M059J (cell line): ENCODE measurements at regions not wholly inside any gene's neighbourhood (a gene's known extent, or its start where the extent isn't known, plus 50 kb on each side); places are given as distances from the start of the nearest gene placed in this dataset.
"Not testable (repeated sequence)": the region's sequence is repeated elsewhere in the genome, so short reads cannot be mapped to it uniquely, and the experiment has no call there.

Experiments used
- DNase-seq: peaks from one replicate; pipeline ENCODE4 v3.0.0-alpha.2; 2012; ENCODE audit warnings: low read depth

DNA sequence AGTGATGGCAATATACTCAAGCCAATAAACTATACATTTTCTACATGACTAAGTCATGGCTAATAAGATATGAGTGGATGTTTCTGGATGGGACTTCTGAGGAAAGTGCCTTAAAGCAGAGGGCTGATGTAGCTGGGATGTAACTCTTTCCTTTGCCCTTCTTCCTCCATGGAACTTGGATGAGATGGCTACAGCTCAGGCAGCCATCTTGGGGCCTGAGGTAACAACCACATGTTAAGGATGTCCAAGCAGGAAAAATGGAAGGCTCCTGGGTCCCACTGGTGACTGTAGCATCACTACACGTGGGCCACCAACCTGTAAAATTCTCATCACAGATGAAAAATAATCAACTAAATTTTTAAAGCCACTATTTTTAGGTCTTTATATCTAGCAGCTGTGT lies 54.4 kb upstream of the GRIP1 start:
- no peak for DNase-seq

DNA sequence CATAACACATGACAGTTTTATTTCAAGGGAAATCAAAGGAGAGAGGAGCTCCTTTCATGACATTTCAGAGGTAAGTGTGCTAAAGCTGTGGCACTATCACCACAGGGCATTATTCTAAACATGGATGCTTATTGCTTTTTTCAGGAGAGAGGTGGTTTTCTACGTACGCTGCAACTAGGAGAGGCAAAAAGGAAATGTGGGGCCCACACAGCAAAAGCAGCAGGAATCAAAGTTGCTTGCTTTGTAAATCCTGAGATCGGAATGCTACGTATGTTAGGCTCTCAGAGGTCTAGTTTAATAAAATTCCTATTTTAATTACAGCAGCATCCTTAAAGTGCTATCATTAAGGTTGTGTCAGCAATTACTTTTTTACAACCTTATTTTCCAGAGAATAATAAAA lies 55.0 kb upstream of the GRIP1 start:
- no peak for DNase-seq

DNA sequence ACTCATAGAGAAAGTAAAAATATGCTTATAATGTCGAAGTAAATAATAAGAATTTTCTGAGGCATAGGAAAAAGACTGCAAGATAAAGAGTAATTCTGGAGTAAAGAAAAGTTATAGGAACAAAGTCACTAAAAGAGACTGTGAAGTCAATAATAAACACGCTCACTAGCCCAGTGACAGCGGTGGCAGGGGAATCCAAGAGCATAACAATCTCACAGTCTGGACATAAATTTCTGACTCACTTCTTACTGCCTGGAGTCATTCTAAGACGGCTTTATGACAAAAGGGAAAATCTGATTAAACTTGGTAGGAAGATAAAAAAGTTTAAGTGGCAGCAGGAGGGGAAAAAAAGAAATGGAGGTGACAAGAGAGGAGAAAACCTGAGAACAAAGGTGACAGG lies 56.4 kb upstream of the GRIP1 start:
- DNase-seq = peak; percentile 5

DNA sequence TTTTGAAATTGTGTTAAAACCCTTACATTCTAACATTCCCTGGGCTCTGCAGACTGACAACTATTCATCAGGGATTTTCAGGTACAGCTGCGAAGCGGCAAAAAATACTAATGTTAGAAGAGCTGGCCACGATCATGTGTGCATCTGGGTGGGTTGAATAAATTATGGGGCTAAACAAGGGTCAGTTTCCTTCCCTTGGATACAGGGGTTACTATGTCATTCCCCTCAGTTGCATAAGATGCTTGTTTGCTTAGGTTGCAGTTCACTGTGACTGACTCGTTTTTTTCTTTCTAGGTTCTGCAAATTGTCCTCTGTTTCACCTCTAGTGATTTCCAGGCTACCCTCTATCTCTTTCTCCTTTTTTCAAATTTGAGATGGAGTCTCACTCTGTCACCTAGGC lies 58.1 kb upstream of the GRIP1 start:
- DNase-seq = no peak

DNA sequence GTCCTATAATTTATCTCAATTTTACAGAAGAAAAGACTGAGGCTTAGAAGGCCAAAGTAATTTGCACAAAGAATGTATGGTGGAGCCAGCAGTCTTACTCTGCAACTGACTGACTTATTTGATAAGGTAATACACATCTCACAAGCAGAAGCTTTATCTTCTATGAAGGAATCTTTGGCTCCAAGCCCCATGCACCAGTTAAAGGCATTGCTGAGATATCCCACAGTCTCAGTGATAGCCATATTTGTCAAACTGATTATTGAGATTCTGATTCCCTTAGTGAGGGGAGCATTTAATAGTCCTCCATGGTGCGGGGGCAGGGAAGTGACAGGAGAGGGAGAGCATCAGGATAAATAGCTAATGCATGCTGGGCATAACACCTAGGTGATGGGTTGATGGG lies 60.4 kb upstream of the GRIP1 start:
- no peak for DNase-seq

DNA sequence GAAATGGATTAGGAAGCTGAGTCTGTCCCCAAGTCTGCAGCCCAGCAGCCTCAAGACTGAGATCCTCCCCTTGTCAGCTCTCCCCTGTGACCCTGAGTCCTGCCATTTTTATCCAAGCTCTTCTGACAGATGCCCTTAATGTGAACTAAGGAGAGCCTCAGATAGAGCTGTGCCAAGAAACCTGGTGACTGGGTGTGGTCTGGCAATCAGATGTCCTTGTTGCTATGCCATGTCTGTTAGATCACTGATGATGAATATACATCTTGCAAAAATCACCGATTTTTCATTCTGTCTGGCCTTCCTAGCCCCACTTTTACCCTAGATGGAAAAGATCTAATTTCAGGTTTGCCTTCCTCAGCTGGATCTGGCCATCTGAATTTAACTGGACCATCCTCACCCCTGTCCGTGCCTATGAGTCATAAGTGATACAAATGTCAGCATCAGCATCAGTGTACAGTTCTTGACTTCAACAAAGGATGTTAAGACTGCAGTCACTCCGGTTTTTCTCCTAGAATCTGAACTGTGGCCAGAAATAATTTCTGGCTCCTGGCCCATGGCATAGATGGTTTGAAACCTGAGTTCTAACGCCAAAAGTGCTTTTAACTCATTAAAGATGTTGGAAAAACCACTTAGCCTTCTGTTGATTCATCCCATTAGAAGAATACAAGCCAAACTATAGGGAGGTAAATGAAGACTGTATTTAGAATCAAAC lies 61.2 kb upstream of the GRIP1 start:
- no peak for DNase-seq

DNA sequence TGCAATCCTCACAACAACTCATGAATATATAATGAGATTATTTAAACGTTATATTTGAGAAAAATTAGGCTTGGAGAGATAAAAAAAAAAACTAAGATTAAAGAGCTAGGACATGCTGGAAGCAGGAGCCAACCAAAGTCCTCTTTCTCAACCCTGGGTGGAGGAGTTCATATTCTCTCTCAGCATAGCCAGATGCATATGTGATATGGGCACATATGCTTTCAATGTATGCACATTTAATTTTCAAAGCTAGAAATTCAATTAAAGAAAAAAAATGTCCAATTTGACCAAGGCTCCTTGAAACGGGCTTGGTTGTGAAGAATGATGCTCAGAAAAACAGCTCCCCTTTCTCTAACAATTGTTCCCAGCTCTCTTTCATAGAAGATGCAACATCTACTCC lies 61.9 kb upstream of the GRIP1 start:
- no peak for DNase-seq

DNA sequence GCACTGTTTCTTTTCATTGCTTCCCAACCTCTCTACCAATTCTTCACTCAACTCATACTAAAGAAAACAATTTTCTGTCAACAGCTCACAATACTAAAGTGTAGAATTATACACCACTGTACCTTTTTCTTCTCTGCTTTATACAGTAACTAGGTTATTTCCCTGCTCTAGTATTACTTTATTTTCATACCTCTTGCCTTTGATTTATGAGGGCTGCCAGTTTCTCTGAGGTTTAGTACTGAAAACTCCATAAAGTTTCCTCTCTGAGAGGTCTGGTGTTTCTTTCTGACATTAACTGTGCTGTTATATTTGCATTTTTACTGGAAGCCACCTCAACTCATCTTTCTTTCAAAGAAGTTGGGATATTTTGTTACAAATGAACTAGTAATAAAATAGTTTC lies 63.0 kb upstream of the GRIP1 start:
- no peak for DNase-seq

DNA sequence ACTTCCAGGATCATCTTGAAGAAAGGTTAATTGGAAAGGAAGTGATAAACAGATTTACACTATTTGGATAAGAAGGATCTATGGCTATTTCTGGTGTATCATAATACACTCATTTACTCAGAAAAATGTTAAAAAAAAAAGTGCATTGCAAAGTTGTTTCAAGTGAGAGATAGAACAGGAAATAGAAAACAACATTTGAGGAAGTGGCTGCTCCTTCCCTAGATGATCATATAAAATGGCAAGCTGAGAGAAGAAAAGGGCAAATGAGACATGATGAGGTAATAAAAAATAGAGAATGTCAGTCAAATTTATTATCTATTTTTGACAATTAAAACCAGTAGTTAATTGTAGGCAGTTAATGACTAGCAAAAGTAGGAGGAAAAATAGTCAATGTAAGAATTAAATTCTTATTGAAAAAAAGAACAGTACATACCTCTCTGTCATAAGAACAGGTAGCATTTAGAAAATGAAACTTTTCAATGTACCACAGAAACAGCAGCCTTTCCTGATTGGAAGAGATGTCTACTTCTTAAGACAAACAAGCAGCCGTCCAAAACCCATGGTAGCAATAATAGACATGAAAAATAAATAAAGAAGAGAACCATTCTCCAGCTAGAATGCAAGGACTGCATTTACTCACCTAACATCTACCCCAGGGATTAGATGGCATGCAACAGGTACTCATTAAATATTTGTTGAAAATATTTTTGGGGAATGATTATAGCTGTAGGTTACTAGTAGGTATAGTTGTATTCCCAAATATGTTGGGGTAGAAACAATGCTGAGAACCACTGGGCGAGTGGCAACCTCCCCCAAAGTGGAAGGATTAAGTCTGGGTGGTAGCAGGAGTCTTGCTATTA lies 63.9 kb upstream of the GRIP1 start:
- no peak for DNase-seq

DNA sequence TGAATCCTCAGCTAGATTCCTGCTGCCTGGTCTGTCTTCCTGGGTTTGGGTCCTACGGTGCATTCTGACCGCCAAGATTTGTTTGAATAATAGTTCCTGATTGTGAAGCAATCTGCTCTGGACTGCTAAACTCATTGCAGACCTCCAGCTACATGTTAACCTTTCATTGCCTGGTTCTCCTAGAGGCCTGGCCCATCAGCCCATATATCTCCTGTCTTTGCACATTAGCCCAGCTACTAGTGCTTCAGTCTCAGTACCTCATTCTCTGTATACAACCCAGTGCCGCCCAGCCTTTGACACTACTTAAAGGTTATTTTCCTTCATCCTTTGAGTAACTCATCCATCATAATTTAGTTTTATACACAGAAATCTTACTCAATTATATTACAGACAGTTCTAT lies 65.6 kb upstream of the GRIP1 start:
- DNase-seq = no peak

DNA sequence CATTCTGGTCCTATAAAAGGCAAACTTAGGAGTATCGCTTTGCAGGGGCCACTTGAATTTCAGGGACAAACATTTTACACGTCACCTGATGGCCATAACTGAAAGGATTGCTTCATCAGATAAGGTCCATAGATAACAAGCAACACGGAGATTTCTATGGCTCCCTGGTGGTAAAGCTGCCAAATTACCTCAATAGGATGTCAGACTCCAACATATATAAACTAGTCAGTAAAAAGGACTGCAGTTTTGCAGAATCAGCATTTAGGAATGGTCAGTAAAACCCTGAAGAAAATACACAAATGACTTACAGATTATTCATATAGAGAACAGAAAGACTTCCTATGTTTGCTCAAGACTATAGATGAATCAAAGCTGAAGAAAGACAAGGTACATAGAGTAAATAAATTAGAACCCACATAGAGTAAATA lies 66.1 kb upstream of the GRIP1 start:
- DNase-seq = no peak

DNA sequence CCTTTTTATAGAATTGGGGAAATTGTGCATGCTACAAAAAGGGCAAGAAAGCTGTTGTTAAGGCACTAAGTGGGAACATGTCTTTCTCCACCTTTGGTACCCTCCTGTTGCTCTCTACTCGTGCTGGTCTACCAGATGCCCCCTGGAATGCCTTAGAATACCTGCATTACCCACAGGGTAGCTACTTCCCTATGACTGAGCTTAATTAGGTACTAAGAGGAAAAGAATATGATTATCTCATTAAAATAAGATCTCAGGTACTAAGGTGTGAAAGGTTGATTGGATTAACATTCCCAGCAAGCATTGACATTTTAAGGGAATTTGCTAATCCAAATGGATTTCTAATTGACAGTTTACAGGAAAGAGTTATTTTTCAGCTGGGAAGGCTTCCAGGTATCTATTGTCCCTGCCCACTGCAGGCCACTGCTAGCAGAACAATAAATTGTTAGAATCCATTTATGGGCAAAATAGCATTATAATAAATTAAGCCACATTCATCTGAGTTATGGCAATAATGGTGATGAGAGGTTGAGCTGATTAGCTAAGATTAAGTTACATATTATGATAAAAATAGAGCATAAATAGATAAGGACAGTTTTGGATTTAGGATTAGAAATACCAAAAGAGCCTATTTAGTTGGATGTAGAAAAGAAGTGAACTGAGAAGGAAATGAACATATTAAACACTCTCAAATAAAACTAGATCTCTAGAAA lies 67.8 kb upstream of the GRIP1 start:
- no peak for DNase-seq

DNA sequence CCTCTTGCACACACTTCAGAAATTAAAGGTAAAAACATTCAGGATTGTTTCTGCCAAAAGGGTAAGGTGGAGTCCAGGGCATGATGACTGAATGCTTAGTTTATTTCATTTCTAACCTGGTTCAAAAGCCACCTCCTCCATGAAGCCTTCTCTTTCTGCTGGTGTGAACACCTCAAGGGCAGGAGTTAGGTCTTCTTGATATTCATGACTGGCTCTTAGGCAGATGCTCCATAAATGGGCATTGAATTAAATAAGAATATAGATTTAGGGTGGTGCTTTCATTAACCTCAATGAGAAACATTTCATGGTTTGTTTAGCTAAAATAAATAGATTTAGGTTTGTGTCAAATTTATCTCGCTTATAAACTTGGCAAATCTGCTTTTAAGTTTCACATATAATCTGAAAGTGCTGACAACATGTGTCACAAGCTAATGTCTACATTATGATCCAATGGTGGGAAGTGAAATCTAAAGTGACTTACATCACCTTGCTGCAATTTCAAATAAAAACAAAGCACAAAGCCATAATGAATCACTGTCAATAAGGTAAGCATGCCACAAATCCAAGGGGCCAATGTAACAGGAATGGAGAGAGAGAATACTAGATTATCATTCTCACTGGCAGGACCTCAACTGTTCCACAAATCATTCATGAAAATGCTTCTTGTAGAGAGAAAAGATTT lies 72.7 kb upstream of the GRIP1 start:
- no peak for DNase-seq

DNA sequence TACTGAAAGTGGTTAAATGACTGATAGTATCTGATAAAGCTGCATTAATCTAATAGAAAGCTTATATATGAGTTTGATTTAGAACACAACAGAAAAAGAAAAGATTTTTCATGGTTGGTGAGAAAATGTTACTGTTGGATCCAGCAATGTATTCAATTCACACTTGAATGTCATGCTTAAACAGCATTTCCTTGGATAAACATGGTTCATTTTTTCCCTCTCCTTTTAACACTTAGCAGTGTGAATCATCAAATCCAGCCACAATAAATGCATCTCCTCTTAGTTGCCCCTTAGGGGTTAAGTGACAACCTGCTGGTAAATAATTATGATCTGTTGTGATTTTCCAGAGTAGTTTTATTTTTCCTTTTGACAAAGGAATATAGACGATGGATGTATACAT lies 74.9 kb upstream of the GRIP1 start:
- DNase-seq = no peak

DNA sequence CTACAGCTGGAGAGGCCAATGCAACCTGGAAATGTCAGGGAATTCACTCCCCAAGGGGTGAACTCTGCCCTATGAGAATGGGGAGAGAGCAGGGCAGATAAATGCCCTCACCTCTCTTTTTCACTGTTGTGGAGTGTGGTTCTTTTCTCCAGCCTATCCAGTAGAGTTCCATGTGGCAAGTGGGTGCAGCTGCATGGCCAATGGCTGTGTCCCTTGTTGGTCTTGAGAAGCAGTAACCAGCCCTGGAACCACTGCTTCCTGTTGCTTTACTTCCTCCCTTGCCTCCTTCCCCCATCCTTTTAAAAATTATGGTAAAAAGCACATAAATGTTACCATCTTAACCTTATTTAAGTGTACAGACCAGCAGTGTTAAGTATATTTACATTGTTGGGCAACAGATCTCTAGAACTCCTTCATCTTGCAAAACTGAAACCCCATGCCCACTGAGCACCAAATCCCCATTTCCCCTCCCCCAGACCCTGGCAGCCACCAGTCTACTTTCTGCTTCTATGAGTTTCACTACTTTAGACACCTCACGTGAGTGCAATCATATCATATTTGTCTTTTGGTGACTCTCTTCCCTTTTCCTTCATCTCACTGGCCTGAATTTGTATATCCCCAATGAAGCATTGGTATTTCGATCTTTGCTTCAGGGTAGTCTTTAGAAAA lies 77.0 kb upstream of the GRIP1 start:
- DNase-seq = no peak

DNA sequence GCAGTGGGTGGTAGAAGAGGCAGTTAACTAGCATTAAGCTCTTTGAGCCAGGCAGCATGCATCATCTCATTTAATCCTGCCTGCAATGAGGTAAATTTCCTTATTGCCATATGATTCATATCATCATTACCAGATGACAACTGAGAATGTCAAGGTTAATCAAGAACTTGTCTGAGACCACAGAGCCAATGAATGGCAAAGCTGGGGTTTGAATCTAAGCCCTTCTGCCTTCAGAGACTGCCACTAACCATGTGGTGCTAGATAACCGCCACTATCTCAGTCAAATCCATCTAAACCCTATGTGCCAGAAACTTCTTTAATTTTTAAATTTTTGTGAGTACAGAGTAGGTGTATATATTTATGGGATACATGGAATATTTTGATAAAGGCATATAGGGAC lies 77.8 kb upstream of the GRIP1 start:
- no peak for DNase-seq

DNA sequence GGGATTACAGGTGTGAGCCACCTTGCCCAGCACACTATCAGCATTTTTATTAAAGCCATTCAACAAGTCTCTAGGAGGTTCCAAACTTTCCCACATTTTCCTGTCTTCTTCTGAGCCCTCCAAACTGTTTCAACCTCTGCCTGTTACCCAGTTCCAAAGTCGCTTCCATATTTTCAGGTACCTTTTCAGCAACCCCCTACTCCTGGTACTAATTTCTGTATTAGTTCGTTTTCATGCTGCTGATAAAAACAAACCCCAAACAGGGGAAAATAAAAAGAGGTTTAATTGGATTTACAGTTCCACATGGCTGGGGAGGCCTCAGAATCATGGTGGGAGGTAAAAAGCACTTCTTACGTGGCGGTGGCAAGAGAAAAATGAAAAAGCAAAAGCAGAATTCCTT lies 81.2 kb upstream of the GRIP1 start:
- not testable (repeated sequence) for DNase-seq

DNA sequence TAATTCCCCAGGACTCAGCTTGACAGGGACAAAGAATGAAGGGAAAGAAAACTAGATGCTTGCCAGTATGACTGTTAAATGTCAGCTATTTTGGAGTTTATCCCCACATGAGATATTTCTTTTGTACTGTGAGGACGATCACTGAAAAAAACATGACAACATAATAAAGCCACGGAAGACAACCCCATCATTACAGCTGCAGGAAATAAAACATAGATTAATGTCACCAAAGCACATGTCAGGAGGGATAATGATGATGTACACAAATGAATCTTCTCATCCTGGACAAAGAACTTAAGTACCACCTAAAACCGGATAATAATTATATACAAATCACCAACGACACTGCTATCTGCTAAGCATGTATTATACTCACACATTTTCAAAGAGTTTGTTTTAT lies 84.6 kb upstream of the GRIP1 start:
- no peak for DNase-seq

DNA sequence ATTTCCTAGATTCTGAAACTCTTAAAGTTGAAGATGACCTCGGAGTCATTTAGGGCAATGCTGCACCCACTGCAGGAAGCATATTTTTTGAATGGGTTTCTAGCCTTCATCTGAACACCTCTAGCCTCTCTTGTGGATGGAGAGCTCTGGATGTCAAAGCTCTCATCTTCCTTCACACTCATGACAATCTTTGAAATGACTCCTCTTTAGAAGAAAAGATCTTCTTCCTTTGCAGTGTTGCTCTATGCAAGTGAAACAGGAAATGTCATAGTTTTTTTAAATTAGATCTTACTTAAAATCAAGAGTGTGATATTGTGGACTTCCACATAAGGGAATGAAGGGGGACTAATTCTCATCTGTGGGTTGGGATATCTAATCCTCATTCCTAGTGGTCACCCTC lies 86.3 kb upstream of the GRIP1 start:
- no peak for DNase-seq

DNA sequence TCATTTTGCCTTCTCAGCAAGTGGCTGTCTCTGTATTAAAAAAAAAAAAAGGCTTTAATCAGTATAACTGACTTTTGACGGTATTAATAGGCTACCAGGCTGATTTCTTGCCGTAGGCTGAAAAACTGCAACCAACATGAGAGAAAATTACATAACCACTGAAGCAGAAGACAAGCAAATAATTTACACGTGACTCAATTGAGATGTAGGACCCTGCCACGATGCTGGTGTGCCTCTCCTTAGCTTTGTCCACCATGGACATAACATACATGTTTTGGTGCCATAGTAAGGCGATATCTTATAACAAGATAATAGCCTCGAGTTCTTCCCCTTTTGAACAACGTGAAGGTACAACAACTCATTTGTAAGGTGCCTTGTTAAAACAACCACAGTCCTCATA lies 88.7 kb upstream of the GRIP1 start:
- no peak for DNase-seq

DNA sequence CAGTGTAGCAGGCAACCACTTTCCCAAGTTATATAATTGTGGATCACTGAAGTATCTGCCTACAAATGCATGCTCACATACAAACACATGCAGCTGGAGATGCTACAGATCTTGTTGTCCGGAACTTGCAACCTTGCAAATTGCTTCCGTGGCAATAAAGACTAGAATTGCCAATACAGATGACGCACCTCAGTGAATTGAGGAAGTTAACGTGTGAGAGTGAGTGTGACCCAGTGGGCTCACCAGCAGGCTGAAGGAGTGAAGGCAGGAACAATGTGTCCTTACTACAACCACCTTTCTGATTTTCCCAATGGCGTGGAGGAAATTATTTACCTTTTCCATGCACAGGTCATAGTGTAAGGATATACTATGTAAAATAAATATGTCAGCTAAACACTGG lies 89.4 kb upstream of the GRIP1 start:
- no peak for DNase-seq

DNA sequence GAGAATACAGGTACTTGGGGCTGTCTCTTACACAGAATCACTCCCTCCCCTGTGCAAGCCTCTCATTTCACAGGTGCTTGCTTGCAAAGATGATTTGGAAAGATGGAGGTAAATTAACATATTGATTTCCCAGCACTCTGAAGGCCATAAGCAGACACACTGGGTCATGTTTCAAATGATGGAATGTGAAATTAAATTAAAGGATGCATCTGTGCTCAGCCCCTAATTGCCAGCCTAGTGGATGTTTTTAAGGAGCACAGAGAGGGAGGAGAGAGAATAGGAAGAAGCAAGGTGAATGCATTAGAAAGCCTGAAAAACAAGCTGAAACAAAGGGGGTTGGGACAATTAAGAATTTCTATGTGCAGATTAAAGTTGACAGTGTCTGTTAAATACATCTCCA lies 96.1 kb upstream of the GRIP1 start:
- DNase-seq = no peak
